HG02981 (cell line): ENCODE measurements at regions not wholly inside any gene's neighbourhood (a gene's known extent, or its start where the extent isn't known, plus 50 kb on each side); places are given as distances from the start of the nearest gene placed in this dataset.
A peak's percentile ranks its signal among the peaks of the same experiment; 100 is the strongest.

Experiments used
- ATAC-seq: cut with Tn5 transposase; IDR thresholded peaks from one replicate; pipeline ENCODE4 v1.9.1; 2021; ENCODE audit warnings: mild to moderate bottlenecking, moderate library complexity; ENCODE audit not compliant: unreplicated experiment

DNA sequence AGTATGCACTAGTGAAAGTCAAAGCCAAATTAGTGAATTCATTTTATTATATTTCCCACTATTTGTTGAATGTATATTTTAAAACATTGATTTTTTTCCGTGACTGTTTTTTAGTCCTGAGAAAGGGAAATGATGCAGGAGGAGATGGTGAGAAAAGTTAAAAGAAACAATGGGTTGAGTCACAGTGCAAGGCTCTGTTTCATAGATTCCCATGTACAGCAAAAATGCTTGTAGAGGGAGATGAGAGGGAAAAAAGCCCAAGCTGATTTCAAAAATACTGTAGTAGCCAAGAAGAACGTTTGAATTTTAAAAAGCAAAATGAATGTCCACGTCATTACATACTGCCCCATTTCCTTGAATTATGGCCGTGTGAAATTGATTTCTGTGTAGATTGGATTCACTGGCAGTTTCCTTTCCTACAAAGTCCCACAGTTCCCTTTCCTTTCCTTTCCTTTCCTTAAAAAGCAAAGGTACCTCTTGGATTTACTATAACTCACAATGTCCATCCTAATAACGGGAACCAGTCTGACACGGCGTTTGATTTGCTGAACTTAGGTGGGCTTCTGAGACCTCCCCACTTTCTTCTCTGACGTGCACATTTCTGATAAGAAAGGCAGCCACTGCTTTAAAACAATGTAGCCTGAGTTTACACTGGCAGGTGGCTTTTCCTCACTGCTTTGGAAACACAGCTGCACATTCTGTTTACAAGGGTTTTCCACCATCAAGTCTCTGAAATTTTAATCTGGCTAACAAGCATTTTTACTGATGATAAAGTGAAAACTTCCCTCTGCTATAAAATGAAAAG is 63.7 kb downstream of the SPCS3 start:
- ATAC-seq, result no peak

DNA sequence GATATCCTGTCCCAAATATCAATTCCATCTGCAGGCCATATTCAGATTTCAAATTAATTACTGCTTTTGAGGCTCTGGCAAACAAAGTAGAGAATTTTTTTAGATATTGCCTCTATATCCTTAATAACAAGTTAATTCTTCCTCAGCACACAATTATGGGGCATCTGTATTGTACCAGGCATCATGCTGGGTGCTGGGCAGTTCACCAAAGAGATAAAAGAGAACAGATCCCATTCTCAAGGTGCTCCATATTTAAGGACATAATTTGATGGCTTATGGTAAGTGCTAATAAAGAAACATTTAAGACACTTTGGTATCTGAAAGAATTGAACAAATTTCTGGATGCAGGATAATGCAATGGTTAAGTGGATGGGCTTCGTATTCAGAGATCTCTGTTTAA is 65.8 kb downstream of the SPCS3 start:
- no peak for ATAC-seq

DNA sequence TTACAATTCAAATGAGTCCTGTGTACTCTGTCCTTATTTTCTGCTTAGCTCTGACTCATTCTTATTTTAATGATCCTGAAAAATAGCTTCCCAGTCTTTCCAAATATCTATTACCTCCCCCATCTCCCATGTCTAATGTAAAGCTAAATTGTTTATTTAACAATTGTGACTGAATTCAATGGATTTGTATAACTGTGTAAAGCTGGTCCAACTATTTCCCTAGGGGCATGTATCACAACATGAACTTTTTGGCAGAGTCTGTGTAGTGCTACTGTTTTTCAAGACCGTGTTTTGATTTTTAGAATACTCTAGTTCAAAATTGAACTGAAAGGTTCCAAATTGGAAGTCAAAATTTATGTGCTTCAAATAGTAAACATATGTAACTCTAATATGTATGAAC is 67.8 kb downstream of the SPCS3 start:
- no peak for ATAC-seq

DNA sequence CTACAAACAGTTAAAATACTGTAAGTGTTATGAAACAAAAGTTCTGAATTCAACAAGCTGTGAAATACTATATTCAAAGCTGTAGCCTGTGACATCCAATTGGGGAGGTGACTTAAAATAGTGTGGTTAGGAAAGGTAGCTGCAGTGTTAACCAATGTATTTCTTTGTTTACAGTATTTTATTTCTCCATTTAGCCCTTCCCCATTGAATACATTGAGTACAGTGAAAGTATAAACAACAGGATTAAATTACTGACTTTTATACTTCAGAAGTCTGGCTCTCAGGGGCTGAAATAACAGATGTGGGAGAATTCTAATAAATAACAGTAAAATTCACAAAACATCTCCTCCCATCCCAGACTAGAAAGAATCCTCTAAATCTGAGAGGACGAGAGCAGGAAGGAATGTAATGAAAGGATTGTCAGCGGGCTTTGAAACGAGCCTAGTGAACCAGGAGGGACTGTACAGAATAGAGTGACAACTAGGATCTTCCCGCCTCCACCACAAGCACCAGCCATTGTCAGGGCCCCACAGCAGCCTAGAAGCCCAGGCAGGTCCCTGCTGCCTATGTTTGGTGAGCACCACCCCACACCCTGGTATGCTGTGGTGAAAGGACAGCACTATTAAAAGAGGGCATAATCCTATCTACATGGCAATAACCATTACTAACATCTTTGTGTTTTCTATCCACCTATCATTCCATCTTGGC is 73.7 kb downstream of the SPCS3 start:
- ATAC-seq, result no peak

DNA sequence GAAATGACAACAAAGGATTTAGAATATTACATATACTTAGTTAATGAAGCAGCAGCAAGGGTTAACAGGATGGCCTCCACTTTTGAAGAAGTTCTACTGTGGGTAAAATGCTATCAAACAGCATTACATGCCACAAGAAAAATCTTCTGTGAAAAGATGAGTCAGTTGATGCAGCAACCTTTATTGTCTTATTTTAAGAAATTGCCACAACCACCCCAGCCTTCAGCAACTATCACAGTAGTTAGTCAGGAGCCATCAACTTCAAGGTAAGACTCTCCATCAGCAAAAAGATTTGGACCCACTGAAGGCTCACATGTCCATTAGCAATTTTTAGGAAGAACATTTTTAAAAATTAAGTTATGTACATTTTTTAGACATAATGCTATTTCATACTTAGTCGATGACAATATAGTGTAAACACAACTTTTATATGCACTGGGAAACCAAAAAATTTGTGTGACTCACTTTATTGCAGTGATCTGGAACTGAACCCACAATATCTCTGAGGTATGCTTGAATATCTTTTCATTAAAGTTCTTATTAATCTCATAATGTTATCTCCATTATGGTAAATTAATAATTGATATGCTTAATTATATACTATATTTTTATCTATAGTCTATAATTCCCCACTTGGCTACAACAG is 81.2 kb downstream of the SPCS3 start:
- ATAC-seq, result no peak

DNA sequence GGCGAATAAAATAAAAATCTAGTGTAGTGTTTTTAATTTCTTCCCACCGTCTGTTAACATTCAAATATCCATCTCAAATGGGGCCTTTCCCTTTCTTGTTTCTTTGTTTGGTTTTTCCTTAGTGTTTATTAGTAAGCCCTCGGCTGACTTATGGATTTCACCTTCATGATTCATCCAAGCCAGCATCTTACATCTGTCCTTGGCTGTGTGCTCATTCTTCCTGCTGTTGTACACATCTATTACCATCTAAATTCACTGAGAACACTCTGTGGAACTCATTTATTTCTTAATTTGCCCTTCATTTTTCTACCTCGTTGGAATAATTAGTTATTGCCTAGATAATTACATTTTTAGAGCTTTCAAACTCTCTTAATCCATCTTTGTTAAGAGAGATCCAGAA is 84.9 kb downstream of the SPCS3 start:
- ATAC-seq, result no peak

DNA sequence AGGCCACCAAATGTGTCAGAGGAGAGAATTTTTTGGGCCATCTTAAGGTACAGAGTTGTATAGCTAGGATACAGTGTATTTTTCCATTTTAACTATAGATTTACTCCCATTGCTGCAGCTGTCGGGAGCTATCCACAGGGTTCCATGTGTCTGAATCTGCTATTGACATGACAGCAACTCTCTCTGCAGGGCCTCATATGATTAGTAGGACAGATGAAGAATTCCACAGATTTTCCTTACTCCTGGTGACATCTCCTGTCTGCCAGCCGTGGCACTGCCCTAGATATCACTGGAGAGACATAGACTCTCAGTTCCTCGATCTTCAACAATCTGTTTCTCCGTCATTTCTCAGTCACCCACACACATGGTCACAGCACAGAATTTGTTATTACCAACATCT is 86.5 kb downstream of the SPCS3 start:
- ATAC-seq, result no peak

DNA sequence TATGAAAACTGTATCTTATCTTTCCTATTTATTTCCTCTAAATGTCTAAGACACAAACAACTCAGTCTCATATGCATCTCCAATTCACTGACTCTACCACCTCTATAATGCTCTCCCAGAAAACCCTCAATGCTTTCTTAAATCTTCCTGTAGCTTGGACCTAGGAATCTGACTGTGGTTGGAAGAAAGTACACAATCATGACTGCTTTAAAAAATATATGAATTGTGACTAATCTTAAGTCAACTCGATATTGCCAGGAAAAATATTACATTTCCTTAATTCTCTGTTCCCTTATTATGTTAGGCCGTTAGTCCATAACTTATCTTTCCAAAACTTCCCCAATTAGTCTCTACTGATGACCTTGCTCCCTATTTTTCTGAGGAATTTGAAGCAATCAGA is 87.0 kb downstream of the SPCS3 start:
- ATAC-seq, result no peak

DNA sequence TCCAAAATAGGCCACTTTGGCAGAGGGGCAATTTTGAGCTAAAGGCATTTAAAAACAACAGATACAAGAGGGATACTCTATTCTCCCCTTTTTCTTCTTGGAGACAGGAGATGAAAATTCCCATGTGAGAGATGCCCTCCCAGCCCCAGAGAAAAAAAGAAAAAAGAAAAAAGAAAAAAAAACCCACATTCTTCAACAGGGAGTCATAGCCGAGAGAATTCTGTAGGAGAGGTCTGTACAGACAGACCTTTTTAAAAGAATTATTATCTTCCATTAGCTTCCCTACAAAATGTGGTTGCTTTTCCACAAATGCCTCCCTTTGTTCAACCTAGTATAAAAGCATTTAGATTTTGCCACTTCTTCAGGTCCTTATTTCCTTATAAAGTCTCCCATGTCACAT is 89.9 kb downstream of the SPCS3 start:
- ATAC-seq, result no peak

DNA sequence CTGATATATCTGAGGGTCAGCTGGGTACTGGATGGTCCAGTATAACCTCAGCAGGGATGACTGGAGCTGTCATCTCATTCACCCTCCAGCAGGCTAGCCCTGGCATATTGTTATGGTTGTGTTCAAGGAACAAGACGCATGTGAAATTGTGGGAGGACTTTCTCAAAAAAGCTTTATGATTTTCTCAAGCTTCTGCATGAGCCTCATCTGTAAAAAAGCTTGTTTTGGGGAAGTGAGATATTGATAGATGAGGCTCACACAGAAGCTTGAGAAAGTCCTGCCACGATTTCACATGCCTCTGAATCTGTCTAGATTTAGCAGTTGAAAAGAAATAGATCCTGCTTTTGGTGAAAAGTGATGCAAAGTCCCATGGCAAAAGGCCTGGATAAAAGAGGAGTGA is 93.4 kb downstream of the SPCS3 start:
- ATAC-seq, result peak; percentile 51

DNA sequence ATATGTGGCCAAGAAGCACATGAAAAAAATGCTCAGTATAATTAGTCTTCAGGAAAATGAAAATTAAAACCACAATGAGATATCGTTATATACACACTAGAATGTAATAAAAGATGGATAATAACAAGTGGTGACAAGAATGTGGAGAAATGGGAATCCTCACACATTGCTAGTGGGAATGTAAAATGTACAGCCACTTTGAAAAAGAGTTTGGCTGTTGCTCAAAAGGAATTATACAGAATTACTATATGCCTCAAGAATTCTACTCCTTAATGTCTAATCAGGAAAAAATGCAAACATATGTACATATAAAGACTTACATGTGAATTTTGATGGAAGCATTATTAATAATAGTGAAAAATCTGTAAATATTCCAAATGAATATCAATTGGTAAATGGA is 102.2 kb downstream of the SPCS3 start:
- no peak for ATAC-seq

DNA sequence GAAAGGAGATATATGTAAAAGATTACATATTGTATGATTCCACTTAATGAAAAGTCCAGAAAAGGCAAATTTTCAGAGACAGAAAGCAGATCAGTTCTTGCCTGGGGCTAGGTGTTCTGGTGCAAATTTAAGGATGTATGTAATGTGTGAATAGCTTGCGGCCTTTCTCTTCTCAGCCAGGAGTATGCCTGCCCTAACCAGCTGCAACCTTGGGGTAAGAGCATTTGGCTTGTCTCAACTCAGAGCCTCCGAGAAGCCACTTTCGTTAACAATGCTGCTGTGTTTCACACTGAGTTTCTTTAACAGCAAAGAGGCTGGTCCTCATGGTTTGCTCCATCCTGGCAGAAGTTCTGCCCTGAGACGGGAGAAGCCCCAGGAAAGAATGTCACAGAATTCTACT is 102.7 kb downstream of the SPCS3 start:
- no peak for ATAC-seq

DNA sequence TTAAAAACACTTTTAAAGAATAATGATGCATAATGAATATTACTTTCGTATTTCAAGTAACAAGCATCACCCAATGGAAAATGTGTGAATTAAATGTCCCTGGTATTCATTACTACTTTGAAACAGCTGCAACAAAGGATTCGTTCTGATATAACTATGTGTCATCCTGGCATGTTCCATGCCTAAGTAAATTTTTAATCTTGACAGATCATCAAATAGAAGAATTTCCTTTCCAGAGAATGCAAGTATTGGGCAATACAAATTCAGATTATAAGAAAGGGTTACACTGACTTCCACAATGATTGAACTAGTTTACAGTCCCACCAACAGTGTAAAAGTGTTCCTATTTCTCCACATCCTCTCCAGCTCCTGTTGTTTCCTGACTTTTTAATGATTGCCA is 105.3 kb downstream of the SPCS3 start:
- no peak for ATAC-seq

DNA sequence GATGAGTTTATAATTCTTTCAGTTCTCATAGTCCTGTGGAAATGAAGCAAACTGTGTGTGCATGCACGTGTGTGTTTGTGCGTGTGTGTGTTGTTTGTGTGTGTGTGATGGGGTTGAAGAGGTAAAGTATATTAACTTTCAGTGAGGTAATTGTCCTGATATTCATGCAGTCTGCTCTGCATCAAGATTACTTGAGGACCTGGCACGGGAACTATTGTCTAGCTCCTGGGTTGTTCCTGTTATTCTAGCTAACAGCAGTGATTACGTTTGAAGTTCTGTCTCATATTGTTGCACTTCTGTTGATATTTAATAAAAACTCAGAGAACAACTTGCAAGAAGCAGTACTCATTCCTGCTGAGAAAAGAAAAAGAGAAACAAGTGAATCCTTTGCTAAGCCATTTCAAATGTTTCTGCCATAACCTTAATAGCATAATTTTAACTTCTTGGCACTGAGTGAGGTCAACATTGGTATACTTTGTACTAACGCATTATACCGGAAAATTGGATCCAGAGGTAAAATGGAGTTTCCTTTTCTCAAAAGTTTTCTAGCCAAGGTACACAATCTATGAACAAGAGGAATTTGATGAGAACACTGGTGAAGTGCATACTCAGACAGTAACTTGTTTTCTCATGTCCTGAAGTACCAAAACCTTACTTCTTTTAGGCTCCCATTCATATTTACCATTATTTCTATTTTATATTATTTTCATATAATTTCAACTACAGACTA is 113.2 kb downstream of the SPCS3 start:
- no peak for ATAC-seq

DNA sequence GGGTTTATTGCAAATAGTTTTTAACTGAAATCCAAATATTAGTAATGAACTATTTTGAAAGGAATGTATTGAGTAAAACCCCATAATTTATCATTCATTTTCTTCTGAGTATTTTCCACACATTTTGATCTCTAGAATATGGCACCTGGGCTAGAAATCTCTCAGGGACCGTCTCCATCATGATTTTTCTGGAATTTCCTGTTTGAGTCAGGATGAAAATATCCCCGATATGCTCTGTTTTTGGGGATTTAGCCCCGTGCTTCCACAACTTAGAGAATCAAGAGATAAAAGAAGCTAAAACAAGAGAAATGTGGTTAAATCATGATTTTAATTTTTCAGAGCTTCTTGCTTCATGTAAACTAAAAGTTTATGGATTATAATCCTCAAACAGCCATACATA is 114.2 kb downstream of the SPCS3 start:
- no peak for ATAC-seq

DNA sequence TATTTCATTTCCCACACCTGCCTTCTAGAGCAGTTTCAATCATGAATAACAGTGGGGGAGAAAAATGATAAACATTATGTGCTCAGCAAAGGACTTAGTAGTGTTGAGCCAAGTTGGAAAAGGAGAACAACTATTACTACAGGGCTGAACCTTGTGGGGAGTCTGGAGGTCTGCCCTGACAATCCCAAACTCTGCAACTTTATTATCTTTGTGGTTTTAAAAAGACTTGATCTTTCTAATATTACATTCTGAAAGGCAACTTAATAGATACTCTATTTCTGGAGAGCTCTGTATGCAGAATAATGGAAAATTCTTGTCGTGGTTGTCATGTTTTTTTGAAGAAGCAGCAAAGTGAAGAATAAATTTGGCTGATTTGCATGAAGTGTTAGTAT is 116.1 kb downstream of the SPCS3 start:
- ATAC-seq, result no peak

DNA sequence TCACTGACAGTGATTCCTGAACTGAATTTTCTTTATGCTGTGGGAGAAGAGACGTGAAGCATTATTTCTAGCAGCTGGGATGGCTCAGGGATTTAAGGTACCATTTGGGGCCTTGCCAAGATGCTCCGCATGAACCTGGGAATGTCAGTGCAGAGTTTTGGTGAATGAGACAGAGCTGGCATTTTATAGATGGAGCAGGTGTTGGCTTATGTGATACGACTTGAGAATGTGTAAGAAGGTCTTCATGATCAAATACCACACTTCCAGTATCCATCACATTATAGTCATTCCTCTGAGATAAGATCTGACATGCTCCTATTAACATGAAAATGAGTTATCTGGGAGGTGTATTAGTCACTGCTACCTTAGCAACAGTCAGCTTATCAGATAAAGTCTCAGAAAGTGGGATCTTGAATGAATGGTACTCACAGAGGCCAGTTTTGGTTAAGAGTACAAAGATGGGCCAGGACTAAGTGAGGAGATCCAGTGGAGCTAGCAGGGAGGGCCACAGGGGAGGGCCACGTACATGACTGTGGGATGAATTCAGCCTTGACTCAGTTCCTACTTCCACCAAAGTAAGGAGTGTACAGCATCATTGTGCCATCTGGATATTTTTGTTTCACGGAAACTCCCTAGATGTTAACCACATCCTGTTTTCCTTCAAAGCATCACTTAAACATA is 116.7 kb downstream of the SPCS3 start:
- peak; percentile 62 for ATAC-seq

DNA sequence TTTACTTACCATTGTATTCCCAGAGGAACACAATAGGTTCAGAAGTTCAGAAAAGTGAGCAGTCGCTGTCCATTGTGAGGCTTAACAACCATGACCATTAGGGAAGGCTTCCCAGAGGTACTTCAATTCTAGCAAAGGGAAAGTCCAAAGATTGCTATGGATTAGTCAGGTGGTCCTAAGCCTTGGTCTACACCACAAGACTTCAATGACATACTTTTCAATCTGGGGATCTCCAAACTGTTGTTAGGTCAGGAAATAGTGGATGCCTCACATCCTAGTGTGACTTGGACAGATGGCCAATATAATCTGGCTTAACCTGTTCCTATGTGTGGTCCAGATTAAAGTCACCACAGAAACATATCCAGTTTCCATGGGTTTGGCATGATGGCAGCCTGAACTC is 118.0 kb downstream of the SPCS3 start:
- ATAC-seq, result no peak

DNA sequence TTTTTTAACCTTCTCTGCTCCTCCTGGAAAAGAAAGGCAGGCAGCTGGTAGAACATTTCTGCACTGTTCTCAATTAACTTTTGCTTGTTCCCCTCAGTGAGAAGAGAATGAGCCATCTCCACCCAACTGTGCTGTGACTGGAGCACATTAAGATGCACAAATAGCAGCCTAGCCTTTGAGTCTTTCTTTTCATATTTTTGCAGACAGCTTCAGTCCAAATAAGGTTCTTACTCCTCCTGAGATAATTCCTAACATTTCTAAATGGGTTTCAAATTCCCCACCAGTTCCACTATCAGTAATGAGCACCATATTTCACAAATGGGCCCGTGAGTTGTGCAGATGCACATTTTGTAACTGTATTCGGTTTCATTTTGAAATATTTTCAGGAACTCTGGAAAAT is 118.6 kb downstream of the SPCS3 start:
- no peak for ATAC-seq

DNA sequence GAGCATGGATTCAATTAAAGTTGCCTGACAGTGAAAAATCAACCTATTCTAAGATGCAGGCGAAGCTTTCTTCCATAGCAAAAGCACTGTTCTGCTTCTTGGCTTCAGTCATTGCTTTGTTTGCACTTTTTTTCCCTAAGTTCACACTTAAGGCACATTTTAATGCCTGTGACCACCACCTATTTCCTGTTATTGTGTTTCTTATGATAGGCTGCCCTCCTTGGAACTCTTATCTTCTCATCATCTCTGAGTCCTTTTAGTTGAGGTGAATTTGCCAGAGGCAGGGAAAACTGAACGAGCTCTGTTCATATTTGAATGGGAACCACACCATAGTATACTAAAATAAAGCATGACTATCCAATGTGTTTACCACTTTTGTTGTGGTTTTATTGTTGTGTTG is 119.8 kb downstream of the SPCS3 start:
- no peak for ATAC-seq

DNA sequence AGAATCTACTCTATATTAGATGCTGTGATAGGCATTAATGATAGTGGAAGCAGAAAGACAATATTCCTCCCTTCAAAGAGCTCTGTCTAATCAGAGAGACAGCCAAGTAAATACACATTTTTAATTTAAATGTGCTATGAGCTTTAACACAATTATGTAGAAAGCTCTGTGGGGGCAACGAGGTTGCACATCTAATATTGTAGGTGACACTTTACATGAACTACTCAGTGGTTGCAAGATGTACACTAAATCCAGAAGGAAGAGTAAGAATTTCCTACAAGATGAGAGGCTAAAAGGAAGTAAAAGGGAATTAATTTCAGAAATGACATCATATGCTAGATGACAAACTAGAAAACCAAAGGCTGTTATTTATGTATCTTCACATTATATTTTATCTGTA is 120.9 kb downstream of the SPCS3 start:
- no peak for ATAC-seq
